ENCODE measurements at regions not wholly inside any gene's neighbourhood (a gene's known extent, or its start where the extent isn't known, plus 50 kb on each side); places are given as distances from the start of the nearest gene placed in this dataset.

- FAIRE-seq (no peak), DNase-seq (ENCODE audit: insufficient read length, low spot score) (no peak)
Measured at GRCh38 chr2:38509947-38510326, 92.8 kb downstream of the HNRNPLL start.

- DNase-seq (ENCODE audit: insufficient read length, low spot score): peak; percentile 27
- FAIRE-seq: no peak
Measured at GRCh38 chr2:38509314-38509946, 93.3 kb downstream of the HNRNPLL start.

DNA sequence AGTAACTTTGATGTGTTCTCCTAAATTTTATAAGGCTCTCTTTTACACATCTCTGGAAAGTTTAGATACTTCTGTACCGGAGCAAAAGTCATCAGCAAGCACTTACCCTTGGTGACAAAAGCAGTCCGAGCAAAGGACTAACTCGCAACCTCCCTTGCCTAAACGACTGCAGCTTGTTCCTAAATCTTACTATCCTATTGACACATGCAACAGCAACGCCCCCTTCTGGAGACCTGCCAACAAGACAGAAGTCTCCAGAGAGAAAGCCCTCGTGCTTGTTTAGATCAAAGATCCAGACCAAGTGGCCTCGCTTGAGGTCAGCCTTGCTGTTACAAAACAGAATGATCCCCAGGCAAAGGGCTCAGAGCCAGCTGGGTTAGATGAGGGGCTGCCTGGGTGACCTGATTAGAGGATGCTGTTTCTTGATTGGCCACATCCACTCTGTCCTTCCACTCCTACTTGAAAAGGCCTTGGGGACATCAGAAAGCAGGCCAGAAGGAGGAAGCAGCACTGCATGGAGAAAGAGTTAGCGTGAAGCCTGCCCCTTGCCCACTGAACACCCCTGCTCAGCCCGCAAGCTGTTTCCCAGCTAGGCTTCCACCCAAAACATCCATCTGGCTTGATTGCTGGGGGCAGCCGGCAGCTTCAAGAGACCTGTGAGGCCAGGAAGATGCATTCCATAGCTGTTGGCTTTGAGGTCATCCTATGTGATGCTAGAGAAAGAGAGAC lies 94.3 kb downstream of the HNRNPLL start:
- peak; percentile 72 for DNase-seq (ENCODE audit: insufficient read length, low spot score)
- FAIRE-seq: no peak

DNA sequence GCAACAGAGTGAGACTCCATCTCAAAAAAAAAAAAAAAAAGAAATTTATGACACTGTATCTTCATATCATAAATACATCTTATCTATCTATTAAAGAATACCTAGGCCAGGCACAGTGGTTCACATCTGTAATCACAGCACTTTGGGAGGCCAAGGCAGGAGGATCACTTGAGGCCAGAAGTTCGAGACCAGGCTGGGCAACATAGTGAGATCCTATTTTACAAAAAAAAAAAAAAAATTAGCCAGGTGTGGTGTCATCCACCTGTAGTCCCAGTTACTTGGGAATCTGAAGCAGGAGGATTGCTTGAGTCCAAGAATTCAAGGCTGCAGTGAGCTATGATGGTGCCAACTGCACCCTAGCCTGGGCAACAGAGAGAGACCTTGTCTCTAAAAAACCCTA lies 95.0 kb downstream of the HNRNPLL start:
- FAIRE-seq: no peak
- DNase-seq (ENCODE audit: insufficient read length, low spot score): no peak

DNA sequence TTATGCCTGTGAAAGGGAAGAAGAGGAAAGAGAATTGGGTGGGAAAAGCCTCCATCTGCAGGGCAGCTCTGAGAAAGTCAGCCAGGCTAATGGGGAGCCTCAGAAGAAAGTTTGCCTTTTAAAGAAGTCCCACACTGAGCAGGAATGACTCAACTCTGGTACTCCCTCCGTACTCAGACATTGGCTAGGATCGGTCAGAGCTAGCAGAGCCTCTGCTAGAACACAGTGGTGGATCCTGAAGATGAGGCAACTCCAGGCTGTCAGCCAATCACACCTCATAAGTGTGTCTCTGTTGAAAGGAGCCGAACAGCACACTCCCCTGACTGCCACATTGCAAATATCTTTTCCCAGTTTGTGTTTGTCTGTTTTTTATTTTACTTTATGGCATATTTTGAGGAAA lies 96.9 kb downstream of the HNRNPLL start:
- no peak for DNase-seq (ENCODE audit: insufficient read length, low spot score)
- no peak for FAIRE-seq

GRCh38 chr2:38504169-38504568 lies 98.6 kb downstream of the HNRNPLL start:
- FAIRE-seq: no peak

DNA sequence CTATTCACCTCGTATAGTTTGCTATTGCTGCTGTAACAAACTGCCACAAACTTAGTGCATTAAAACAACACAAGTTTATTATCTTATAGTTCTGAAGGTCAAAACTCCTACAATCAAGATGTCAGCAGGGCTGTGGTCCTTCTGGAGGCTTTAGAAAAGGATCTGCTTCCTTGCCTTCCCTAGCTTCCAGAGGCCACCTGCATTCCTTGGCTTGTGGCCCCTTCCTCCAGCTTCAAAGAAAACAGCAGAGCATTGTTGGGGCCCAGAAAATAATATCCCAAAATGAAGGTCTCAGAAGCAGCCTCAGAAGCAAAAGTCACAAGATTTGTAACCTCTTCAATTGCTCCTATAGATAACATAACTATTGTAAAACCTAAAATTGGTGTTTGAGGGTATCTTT lies 100.6 kb downstream of the HNRNPLL start:
- FAIRE-seq: no peak

More at GRCh38 chr2:38504169-38504568, 98.6 kb downstream of the HNRNPLL start:
- no peak for DNase-seq (ENCODE audit: insufficient read length, low spot score)

DNA sequence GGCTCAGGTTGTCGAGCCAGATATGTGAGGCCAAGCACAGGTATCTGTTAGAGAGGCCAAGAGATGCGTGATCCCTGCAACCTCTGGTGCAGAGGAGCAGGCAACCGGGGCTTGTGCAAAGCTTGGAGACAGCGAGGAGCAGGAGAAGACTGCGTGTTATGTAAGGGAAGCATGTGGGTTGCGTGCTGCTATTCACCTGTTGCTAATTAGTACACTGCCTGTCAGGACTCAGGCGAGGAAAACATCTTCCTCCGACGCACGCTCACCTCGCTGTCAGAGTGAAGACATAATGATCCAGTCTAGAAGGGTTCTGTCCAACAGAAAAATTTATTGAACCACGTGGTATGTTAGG lies 102.5 kb downstream of the HNRNPLL start:
- FAIRE-seq: peak; percentile 46
- no peak for DNase-seq (ENCODE audit: insufficient read length, low spot score)

More for the DNA sequence above, 100.6 kb downstream of the HNRNPLL start:
- no peak for DNase-seq (ENCODE audit: insufficient read length, low spot score)

DNA sequence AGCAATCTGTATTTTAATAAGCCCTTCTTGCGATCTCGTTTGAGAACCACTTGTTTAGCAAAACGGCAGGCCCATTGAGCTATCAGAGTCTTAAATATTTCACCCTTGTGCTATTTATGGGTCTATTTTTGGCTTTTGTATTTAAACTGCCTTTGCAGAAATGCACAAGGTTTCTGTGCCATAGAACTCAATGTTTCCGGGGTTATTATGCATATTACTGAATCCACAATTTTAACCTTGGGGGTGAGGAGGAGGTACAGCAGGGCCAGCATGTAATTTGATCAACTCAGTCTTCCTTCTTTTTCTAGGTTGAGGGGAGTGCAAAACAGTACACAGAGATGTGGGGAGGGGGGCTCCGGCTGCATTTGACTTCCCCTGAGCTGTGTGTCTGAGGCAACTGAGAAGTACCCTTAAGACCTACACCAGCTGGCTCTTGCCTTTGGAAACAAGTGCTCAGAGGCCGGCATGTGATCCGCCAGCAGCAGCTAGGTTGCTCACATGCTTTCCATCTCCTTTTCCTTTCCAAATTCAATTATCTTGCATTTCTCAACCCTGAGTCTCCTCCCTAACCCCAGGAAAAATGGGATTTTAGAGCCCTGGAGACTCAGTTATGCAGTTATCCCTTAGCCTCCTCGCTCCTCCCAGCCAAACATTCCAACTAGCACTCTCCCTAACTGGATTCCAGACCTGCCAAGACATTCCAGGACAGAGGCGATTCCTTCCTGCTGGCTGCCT lies 103.0 kb downstream of the HNRNPLL start:
- no peak for DNase-seq (ENCODE audit: insufficient read length, low spot score)
- no peak for FAIRE-seq

DNA sequence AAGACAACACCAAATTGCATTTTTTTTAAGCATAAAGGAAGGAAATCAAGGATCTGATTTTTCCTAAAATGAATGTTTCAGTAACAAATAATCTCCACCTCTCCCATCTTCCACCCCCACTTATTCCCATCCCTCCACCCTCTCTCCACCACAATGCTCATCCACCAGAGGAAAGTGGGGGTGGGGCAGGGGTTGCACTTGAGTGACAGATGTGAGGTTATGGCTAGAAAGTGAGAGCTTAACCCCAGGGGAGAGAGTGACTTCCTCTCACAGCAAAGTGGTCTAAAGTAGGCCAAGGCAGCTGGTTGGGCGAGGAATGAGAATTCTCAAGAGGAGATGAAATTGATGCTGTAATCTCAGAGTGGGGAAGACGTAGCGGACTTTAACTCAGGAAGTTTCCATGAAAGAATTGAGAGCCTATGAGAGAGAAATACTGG lies 104.7 kb downstream of the HNRNPLL start:
- no peak for DNase-seq (ENCODE audit: insufficient read length, low spot score)
- no peak for FAIRE-seq

DNA sequence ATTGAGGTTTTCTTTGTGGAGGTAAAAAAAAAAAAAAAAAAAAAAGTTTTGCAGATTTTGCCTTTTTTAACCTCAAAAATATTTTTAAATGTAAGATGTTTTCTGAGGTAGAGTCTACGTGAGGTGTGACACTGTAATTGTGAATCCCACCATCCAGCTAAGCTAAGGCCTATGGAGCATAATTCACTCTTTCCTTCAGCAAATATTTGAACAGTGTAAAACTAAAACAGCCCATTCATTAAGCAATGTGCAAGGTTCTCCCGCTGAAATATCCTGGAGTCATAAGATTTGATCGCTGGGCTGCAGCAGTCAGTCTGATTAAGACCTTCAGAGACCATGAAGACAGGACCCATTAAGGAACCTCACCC lies 105.1 kb downstream of the HNRNPLL start:
- DNase-seq (ENCODE audit: insufficient read length, low spot score) (no peak), FAIRE-seq (no peak)

DNA sequence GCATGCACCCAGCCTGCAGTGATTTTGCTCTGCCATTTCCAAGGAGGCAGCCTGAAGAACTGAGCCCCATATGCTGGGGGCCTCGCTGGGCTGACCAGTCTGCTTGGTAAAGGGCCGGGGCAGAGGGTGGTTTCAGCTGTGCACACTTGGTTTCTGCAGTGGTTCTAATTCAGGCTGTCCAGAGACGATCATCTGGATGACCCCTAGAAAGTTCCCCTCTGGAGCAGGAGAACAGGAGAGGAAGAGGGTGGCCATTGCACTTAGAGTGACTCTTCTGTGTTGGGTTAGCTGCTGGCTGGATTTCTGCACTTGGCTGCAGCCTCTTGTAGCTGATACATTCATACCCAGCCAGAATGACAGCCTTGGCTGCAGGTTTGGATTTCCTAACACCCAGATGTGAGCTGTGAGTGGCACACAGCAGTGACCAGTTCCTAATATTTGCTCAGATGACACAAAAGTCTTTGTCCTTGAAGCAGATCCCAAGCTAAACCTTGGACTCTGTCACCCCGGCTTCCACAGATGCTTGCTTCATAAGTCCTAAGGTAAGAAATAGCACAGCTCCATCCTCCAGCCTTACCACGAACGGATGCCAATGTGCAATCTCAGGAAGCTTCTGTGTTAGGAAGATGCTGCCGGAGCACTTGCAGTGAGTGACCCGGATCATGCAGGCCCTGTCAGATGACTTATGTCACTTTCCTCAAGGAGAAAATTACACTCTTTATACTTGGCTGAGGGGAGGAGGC lies 105.6 kb downstream of the HNRNPLL start:
- FAIRE-seq: no peak
- no peak for DNase-seq (ENCODE audit: insufficient read length, low spot score)

DNA sequence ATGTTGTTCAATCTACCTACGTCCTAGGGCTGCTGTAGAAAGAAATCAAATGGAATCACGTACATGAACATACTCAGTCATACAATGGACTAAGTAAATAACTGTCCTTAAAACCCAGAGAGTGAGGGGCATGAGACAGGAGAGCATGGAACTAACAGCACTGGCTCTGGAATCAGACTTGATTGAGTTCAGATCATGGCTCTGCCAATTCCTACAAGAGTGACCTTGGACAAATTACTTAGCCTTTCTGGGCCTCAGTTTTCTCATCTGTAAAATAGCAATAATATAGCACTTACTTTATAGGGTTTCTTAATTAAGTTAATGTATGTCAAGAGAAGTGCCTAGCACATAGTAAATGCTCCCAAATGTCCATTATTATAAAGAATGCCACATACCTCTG lies 106.8 kb downstream of the HNRNPLL start:
- DNase-seq (ENCODE audit: insufficient read length, low spot score): no peak
- FAIRE-seq: no peak

DNA sequence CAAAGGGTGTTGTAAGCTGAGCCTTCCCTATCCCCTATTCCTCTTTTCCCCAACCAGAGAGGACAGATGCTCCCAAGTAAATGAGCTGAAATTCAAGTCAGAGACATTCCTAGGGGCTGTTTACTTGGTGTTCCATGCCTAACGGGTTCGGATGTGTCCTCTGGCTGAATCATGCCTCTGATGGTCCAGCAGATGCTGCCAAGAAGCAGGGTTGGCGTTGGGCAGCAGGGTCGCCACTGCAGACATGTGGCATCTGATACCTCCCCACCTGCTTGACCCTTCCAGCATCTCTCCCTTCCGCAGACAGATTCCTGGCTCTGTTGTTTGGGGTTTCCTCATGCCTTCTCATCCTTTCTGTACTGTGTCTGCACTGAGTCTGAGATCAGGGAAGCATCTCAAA lies 108.3 kb downstream of the HNRNPLL start:
- DNase-seq (ENCODE audit: insufficient read length, low spot score) (no peak), FAIRE-seq (no peak)

DNA sequence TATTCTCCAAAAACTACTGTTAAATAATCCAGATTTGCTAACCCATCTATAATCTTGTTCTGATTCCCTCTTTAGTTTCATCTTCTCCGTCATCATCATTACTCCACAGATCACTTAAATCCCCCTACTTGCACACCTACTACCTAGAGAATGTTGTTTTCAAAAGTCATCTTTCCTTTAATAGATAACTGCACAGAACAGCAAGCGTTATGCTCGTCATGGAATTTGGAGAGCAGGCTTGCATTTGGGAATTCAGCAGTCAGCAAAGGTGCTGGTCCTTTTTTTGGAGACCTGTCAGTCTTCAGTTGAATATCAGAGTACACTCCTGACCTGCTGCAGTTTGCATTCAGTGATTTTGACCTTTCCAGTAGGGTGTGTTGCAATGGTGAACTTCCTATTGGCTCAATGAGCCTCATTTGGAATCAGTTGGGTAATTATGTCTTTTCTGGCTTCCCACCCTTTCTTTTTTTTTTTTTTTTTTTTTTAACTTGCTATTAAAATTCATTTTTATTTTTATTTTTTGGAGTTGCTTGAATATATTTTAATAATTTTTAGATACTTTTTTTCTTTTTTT lies 110.6 kb downstream of the HNRNPLL start:
- no peak for DNase-seq (ENCODE audit: insufficient read length, low spot score)
- FAIRE-seq: no peak

- FAIRE-seq: no peak
- DNase-seq (ENCODE audit: insufficient read length, low spot score): no peak
Measured at GRCh38 chr2:38491436-38491835, 111.3 kb downstream of the HNRNPLL start.

GRCh38 chr2:38489846-38490245 lies 112.8 kb upstream of the ATL2 start:
- FAIRE-seq: no peak

DNA sequence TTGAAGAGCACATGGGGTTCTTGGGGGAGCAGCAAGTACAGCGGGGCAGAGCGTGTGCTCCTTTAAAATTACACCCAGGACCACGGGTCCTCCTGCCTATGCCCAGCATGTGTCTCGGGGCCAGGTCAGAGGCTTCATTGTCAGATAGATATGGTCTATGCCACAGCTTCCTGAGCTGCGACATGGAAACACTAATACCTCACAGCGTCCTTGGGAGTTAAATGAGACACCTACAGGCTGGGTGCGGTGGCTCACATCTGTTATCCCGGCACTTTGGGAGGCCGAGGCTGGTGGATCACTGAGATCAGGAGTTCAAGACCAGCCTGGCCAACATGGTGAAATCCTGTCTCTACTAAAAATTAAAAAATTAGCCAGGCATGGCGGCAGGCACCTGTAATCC lies 110.8 kb upstream of the ATL2 start:
- DNase-seq (ENCODE audit: insufficient read length, low spot score): no peak
- FAIRE-seq: no peak

More at GRCh38 chr2:38489846-38490245, 112.8 kb upstream of the ATL2 start:
- DNase-seq (ENCODE audit: insufficient read length, low spot score): no peak

GRCh38 chr2:38486213-38487026 lies 109.3 kb upstream of the ATL2 start:
- no peak for FAIRE-seq

GRCh38 chr2:38485734-38486133 lies 108.7 kb upstream of the ATL2 start:
- DNase-seq (ENCODE audit: insufficient read length, low spot score) (no peak), FAIRE-seq (no peak)

More at GRCh38 chr2:38486213-38487026, 109.3 kb upstream of the ATL2 start:
- no peak for DNase-seq (ENCODE audit: insufficient read length, low spot score)
